Left lung (tissue), 4 donors: ENCODE measurements at regions not wholly inside any gene's neighbourhood (a gene's known extent, or its start where the extent isn't known, plus 50 kb on each side); places are given as distances from the start of the nearest gene placed in this dataset.

Experiments used
- ATAC-seq: fragments of 200-7000 bp; cut with Tn5 transposase; one replicate; pipeline ENCODE4 v1.9.1; 2020; ENCODE audit warnings: moderate library complexity
- DNase-seq, 4 donors: peaks; one replicate each; pipeline ENCODE4 v3.0.0-alpha.2; 2013 to 2020
- H3K27ac ChIP-seq, 2 donors: fragments of 200-600 bp; sonication (generic) in 1 of 2; one replicate each; pipeline versions ENCODE4 v1.5.0 to v1.8.0; 2020 to 2021
- H3K27me3 ChIP-seq, 2 donors: fragments of 200-600 bp; sonication (generic) in 1 of 2; one replicate each; pipeline versions ENCODE4 v1.5.0 to v1.8.0; 2020 to 2021
- H3K36me3 ChIP-seq, 2 donors: fragments of 200-600 bp; sonication (generic) in 1 of 2; one replicate each; pipeline versions ENCODE4 v1.5.0 to v1.8.0; 2020 to 2021
- H3K4me1 ChIP-seq, 2 donors: fragments of 200-600 bp; one replicate each; pipeline ENCODE4 v1.8.0; 2021
- H3K4me3 ChIP-seq, 2 donors: fragments of 200-600 bp; sonication (generic) in 1 of 2; one replicate each; pipeline versions ENCODE4 v1.5.0 to v1.8.0; 2020 to 2021; ENCODE audit warnings: mild to moderate bottlenecking in 1 of 2
- H3K9me3 ChIP-seq, 2 donors: fragments of 200-600 bp; sonication (generic) in 1 of 2; one replicate each; pipeline versions ENCODE4 v1.5.0 to v1.8.0; 2020 to 2021
- intact Hi-C, 2 donors: fragments of 100-400 bp; cut with DNase I; formaldehyde crosslinking; loops; one replicate each; pipeline versions ENCODE4 v1.11.2 to v1.14.2; 2022
- TF ChIP-seq, protein P1 (sequence below), 2 donors: fragments of 200-600 bp; sonication (generic) in 1 of 2; IDR thresholded peaks; one replicate each; pipeline versions ENCODE4 v1.5.0 to v1.8.0; 2021; ENCODE audit warnings: antibody characterized with exemption in 2 of 2
- donor health status: DM: no; HTN: yes; CAD: no.
- donor health status: DM: no; HTN: no; CAD: no.

DNA sequence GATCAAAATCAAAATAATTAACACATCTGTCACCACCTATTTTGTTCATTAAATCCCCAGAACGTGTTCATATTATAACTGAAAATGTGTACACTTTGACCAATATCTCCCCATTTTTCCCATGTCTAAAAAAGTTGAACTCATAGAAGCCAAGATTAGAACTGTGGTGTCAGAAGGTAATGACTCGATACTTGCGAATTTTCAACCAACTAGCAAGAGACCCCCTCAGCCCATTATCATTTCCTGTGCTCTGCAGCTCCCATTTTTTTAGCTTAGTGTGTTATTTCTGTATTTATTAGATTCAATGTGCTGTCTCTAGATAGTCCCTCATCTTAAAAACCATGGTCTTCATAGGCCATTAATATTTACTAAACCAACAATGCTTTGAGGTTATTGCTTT, 248.7 kb upstream of the PIK3C3 start:
- no peaks in the 10 kb centered on the region for H3K27me3 ChIP-seq
- H3K9me3 ChIP-seq: no peaks in the 10 kb centered on the region
- H3K4me3 ChIP-seq: no peak overlapping the region
- no peak for ATAC-seq
- intact Hi-C loops: no loop called here
- TF ChIP-seq, protein P1, sequence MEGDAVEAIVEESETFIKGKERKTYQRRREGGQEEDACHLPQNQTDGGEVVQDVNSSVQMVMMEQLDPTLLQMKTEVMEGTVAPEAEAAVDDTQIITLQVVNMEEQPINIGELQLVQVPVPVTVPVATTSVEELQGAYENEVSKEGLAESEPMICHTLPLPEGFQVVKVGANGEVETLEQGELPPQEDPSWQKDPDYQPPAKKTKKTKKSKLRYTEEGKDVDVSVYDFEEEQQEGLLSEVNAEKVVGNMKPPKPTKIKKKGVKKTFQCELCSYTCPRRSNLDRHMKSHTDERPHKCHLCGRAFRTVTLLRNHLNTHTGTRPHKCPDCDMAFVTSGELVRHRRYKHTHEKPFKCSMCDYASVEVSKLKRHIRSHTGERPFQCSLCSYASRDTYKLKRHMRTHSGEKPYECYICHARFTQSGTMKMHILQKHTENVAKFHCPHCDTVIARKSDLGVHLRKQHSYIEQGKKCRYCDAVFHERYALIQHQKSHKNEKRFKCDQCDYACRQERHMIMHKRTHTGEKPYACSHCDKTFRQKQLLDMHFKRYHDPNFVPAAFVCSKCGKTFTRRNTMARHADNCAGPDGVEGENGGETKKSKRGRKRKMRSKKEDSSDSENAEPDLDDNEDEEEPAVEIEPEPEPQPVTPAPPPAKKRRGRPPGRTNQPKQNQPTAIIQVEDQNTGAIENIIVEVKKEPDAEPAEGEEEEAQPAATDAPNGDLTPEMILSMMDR (IDR thresholded peaks at IDR 0.05): no peak
- no peaks in the 10 kb centered on the region for H3K36me3 ChIP-seq
- H3K27ac ChIP-seq: no peak overlapping the region
- H3K4me1 ChIP-seq: no peaks in the 10 kb centered on the region
- no peak for DNase-seq

DNA sequence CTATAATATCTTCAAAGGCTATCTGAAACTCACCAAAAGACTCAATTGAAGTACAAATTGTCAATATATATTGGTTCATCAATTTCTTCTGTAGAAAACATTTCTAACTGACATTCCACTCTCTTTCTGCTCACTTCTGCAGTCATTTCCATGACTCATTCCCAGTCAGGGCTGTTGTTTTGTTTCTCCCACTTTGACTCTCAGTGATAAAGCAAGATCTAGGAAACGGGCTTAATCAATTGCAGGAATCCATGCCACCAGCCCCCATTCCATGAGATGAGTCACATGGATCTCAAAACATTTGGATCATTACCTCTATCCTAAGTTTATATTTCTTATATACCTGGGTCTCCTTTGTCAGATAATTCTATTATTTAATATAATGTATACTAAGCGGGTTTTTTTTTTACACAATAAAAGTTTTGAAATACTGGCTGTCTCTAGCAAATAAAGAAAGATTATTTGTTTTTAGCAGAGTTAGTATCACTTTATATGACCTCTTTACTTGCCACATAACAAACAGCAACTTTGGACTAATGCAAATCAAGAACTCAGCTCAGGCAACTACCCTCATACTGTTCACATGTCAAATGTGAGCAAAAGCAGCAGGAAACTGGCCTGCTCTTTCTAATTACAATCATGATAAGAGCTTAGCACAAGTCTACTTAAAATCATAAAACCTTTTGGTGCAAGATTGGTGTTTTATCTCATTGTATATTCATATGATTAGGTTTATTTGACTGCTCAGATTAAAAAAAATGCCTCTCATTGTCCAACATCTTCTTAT, 251.1 kb upstream of the PIK3C3 start:
- TF ChIP-seq, protein P1 (IDR thresholded peaks at IDR 0.05): no peak
- Histone ChIP-seq H3K4me3 (no peak overlapping the region), H3K36me3 (no peaks in the 10 kb centered on the region), H3K27me3 (no peaks in the 10 kb centered on the region), H3K4me1 (no peaks in the 10 kb centered on the region), H3K27ac (no peak overlapping the region), H3K9me3 (no peaks in the 10 kb centered on the region)
- intact Hi-C loops: no loop called here
- DNase-seq: no peak
- ATAC-seq: no peak

DNA sequence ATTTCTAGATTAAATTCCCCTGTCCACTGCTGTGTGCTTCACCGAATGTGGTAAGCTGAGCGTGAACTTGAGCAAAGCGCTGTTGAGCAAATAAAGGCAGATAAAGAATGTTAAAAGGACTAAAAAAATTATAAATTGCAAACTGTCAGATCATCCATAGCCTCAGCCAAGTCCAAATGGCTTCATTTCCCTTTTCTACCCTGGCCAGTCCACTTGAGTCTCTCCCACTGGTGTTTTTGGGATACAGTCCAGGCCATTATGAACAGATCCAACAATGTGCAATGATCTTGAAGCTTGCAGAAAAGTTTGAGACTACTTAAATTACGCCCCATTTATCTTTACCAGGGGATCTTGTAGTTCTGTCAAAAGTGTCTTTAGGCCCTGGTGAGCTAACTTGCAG, 254.6 kb upstream of the PIK3C3 start:
- DNase-seq (peak in 2 of 4 donors; percentile 23 to 26), ATAC-seq (no peak)
- intact Hi-C loops: no loop called here
- H3K9me3 ChIP-seq: no peaks in the 10 kb centered on the region
- TF ChIP-seq, protein P1 (IDR thresholded peaks at IDR 0.05): no peak
- no peaks in the 10 kb centered on the region for H3K4me1 ChIP-seq
- H3K27me3 ChIP-seq: no peaks in the 10 kb centered on the region
- no peaks in the 10 kb centered on the region for H3K36me3 ChIP-seq
- no peak overlapping the region for H3K27ac ChIP-seq
- no peak overlapping the region for H3K4me3 ChIP-seq

DNA sequence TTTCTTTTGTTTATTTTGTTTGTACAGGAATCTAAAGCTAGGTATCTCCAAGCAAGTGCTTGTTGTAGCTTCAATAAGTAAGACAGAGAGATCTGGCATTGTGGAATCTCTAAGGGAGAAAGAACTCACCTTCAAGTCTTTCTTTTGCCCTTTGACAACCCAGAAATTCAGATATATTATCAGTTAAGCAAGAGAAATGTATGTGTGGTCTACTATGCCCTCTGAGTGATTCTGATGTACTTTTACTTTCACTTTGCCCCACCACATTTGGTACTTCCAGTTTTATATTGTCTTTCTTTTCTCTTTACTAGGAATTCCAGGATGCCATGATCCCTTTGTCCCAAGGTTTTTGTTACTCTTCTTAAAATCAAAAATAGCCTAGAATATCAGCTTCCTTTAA, 259.6 kb upstream of the PIK3C3 start:
- DNase-seq: no peak
- Histone ChIP-seq H3K36me3 (no peaks in the 10 kb centered on the region), H3K27ac (no peak overlapping the region), H3K27me3 (no peaks in the 10 kb centered on the region), H3K9me3 (no peaks in the 10 kb centered on the region), H3K4me1 (no peaks in the 10 kb centered on the region), H3K4me3 (no peak overlapping the region)
- intact Hi-C loops: no loop called here
- TF ChIP-seq, protein P1 (IDR thresholded peaks at IDR 0.05): no peak
- no peak for ATAC-seq

DNA sequence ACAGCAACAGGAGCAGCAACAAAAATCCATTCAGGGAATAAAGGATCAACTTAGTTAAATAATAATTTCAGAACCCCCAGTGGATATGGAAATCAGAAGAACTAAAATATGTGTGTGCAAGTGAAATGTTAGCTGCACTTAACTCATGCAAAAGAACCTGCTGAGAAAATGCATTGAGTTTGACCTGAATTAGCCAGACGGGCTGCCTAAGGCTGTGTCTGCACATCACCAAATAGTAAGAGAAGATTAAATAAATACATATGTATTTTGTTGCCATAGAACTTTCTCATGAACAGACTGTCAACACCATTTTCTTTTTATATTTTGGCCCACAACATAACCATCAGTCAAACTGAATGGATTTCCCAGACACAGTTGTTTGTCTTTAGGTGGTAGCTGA, 262.0 kb upstream of the PIK3C3 start:
- no peaks in the 10 kb centered on the region for H3K9me3 ChIP-seq
- no peak overlapping the region for H3K4me3 ChIP-seq
- TF ChIP-seq, protein P1 (IDR thresholded peaks at IDR 0.05): no peak
- H3K27me3 ChIP-seq: no peaks in the 10 kb centered on the region
- H3K36me3 ChIP-seq: no peaks in the 10 kb centered on the region
- DNase-seq (no peak), ATAC-seq (no peak)
- no peaks in the 10 kb centered on the region for H3K4me1 ChIP-seq
- intact Hi-C loops: no loop called here
- no peak overlapping the region for H3K27ac ChIP-seq
